Neuronal stem cell (in vitro differentiated cells): ENCODE measurements at regions not wholly inside any gene's neighbourhood (a gene's known extent, or its start where the extent isn't known, plus 50 kb on each side); places are given as distances from the start of the nearest gene placed in this dataset.
"Not testable (repeated sequence)": the region's sequence is repeated elsewhere in the genome, so short reads cannot be mapped to it uniquely, and the experiment has no call there.

Experiments
- DNase-seq: peaks from one replicate; pipeline ENCODE4 v3.0.0-alpha.2; 2013; ENCODE audit warnings: low spot score
- H2AFZ ChIP-seq: one replicate; pipeline ENCODE4 v1.6.1; 2013; ENCODE audit warnings: mild to moderate bottlenecking, low read length, inconsistent platforms
- H2AK5ac ChIP-seq: 2 replicates; pipeline ENCODE4 v1.6.1; 2013; ENCODE audit warnings: low read depth, mild to moderate bottlenecking, inconsistent platforms, low read length, moderate library complexity, mixed read lengths
- H2BK120ac ChIP-seq: 2 replicates; pipeline ENCODE4 v1.6.1; 2013; ENCODE audit warnings: low read depth, mild to moderate bottlenecking, inconsistent platforms, low read length, moderate library complexity, mixed read lengths
- H2BK12ac ChIP-seq: one replicate; pipeline ENCODE4 v1.6.1; 2013; ENCODE audit warnings: low read length, inconsistent platforms
- H2BK15ac ChIP-seq: 2 replicates; pipeline ENCODE4 v1.6.1; 2013; ENCODE audit warnings: mild to moderate bottlenecking, low read length, inconsistent platforms, mixed read lengths
- H2BK5ac ChIP-seq: one replicate; pipeline ENCODE4 v1.6.1; 2013; ENCODE audit warnings: inconsistent platforms, mild to moderate bottlenecking, low read length, moderate library complexity
- H3K14ac ChIP-seq: one replicate; pipeline ENCODE4 v1.6.1; 2013; ENCODE audit warnings: low read length, inconsistent platforms
- H3K18ac ChIP-seq: 2 replicates; pipeline ENCODE4 v1.6.1; 2013; ENCODE audit warnings: low read length, inconsistent platforms
- H3K23ac ChIP-seq: 2 replicates; pipeline ENCODE4 v1.6.1; 2013; ENCODE audit warnings: low read depth, mild to moderate bottlenecking, mixed read lengths, low read length, inconsistent platforms; ENCODE audit not compliant: poor library complexity
- H3K27ac ChIP-seq: replicated peaks from 3 replicates; pipeline ENCODE4 v1.5.1; 2013; ENCODE audit warnings: low read length, inconsistent platforms
- H3K27me3 ChIP-seq, 3 experiments: 2 replicates each; pipeline ENCODE4 v1.6.1; 2013; ENCODE audit warnings: low read length in 3 of 3, mild to moderate bottlenecking in 2 of 3, inconsistent platforms in 1 of 3, low read depth in 1 of 3, mixed read lengths in 1 of 3, moderate library complexity in 1 of 3; ENCODE audit not compliant: control insufficient read depth in 3 of 3, insufficient read depth in 3 of 3
- H3K36me3 ChIP-seq, 2 donors: replicated peaks in 1 of 2; 2 replicates each; pipeline ENCODE4 v1.6.1; 2013; ENCODE audit warnings: low read length in 2 of 2; ENCODE audit not compliant: control insufficient read depth in 2 of 2, insufficient read depth in 2 of 2
- H3K4ac ChIP-seq: 2 replicates; pipeline ENCODE4 v1.6.1; 2013; ENCODE audit warnings: inconsistent platforms, mild to moderate bottlenecking, low read length, moderate library complexity
- H3K4me1 ChIP-seq, 2 donors: 1 replicate in 1 of 2; 2 replicates in 1 of 2; pipeline ENCODE4 v1.6.1; 2013; ENCODE audit warnings: low read length in 2 of 2, low read depth in 1 of 2; ENCODE audit not compliant: control insufficient read depth in 2 of 2, insufficient read depth in 1 of 2
- H3K4me2 ChIP-seq: one replicate; pipeline ENCODE4 v1.6.1; 2013; ENCODE audit warnings: mild to moderate bottlenecking, low read length, inconsistent platforms; ENCODE audit not compliant: insufficient read depth, poor library complexity, severe bottlenecking
- H3K4me3 ChIP-seq, 2 donors: 2 replicates each; pipeline ENCODE4 v1.5.1; 2013; ENCODE audit warnings: low read length in 2 of 2, mild to moderate bottlenecking in 2 of 2, inconsistent platforms in 1 of 2, moderate library complexity in 1 of 2
- H3K79me1 ChIP-seq: one replicate; pipeline ENCODE4 v1.6.1; 2013; ENCODE audit warnings: low read depth, mild to moderate bottlenecking, inconsistent platforms, low read length, moderate library complexity
- H3K9ac ChIP-seq: one replicate; pipeline ENCODE4 v1.6.1; 2013; ENCODE audit warnings: mild to moderate bottlenecking, low read depth, low read length, inconsistent platforms; ENCODE audit not compliant: poor library complexity
- H3K9me3 ChIP-seq, 2 donors: replicated peaks in 1 of 2; 2 replicates each; pipeline versions ENCODE3 to v1.6.1; 2013; ENCODE audit warnings: low read length in 2 of 2, mild to moderate bottlenecking in 2 of 2, inconsistent platforms in 1 of 2, low read depth in 1 of 2, mixed read lengths in 1 of 2, moderate library complexity in 1 of 2; ENCODE audit not compliant: control insufficient read depth in 2 of 2, insufficient read depth in 1 of 2
- H4K8ac ChIP-seq: one replicate; pipeline ENCODE4 v1.6.1; 2013; ENCODE audit warnings: low read depth, mild to moderate bottlenecking, inconsistent platforms, low read length, moderate library complexity
- H4K91ac ChIP-seq: one replicate; pipeline ENCODE4 v1.6.1; 2013; ENCODE audit warnings: low read length, low read depth, mild to moderate bottlenecking, inconsistent platforms; ENCODE audit not compliant: poor library complexity
- WGBS, 2 donors: extraction: QIAGEN DNeasy Blood & Tissue Kit; methylation state at CpG; one replicate each; pipeline ENCODE4 v1.1.7; 2013; ENCODE audit warnings: missing lambda C conversion rate in 2 of 2, mixed read lengths in 1 of 2; ENCODE audit not compliant: insufficient read length in 2 of 2, insufficient replicate concordance in 1 of 2; ENCODE audit errors: extremely low coverage in 2 of 2; 5-methylcytosine and 5-hydroxymethylcytosine counted together

DNA sequence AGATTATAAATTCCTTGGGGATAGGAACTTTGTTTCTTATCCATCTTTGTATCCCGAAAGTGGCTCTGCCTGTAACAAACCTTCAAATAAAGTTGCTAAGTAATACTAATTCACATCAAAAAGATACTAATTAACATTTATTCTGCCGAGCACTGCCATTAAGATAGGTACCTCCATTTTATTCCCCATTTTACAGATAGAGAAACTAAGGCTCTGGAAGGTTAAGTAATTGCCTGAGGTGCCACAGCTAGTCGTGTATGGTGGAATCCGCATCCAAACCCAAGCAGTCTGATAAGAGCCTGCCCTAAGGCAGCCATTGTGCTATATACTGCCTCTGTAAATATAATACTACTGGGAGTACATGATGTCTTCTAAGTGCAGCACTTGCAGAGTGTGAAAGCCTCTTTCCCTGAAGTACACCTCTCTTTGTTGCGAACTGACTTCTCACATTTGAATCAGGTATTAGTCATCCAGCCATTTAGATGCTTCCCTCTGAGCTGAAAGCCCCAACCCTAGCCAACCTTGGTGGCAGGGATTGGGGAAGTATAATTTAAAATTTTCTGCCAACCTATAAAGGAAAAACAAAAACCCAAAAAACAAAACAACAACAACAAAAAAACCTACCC is 78.5 kb upstream of the CHD2 start:
- H3K27me3 ChIP-seq: no peaks in the 10 kb centered on the region
- no peak overlapping the region for H2BK12ac ChIP-seq
- H4K8ac ChIP-seq: no peak overlapping the region
- H3K9me3 ChIP-seq: no peaks in the 10 kb centered on the region
- H3K23ac ChIP-seq: no peak overlapping the region
- DNase-seq: no peak
- no peak overlapping the region for H4K91ac ChIP-seq
- no peak overlapping the region for H3K9ac ChIP-seq
- H2BK120ac ChIP-seq: no peak overlapping the region
- H3K4me2 ChIP-seq: no peak overlapping the region
- no peaks in the 10 kb centered on the region for H3K79me1 ChIP-seq
- no peak overlapping the region for H2BK15ac ChIP-seq
- H3K4ac ChIP-seq: no peak overlapping the region
- no peaks in the 10 kb centered on the region for H3K36me3 ChIP-seq
- H3K14ac ChIP-seq: no peak overlapping the region
- peak overlapping the region; percentile 35 for H2AFZ ChIP-seq
- H2AK5ac ChIP-seq: no peak overlapping the region
- no CpG with 5 or more reads among the region's 5 CpGs for WGBS, 2 donors
- no peak overlapping the region for H3K4me3 ChIP-seq
- peaks cover 22 to 29% of the 10 kb centered on the region in 2 donors for H3K4me1 ChIP-seq
- no peak overlapping the region for H2BK5ac ChIP-seq
- H3K27ac ChIP-seq: peak overlapping the region; percentile 14
- H3K18ac ChIP-seq: no peak overlapping the region

DNA sequence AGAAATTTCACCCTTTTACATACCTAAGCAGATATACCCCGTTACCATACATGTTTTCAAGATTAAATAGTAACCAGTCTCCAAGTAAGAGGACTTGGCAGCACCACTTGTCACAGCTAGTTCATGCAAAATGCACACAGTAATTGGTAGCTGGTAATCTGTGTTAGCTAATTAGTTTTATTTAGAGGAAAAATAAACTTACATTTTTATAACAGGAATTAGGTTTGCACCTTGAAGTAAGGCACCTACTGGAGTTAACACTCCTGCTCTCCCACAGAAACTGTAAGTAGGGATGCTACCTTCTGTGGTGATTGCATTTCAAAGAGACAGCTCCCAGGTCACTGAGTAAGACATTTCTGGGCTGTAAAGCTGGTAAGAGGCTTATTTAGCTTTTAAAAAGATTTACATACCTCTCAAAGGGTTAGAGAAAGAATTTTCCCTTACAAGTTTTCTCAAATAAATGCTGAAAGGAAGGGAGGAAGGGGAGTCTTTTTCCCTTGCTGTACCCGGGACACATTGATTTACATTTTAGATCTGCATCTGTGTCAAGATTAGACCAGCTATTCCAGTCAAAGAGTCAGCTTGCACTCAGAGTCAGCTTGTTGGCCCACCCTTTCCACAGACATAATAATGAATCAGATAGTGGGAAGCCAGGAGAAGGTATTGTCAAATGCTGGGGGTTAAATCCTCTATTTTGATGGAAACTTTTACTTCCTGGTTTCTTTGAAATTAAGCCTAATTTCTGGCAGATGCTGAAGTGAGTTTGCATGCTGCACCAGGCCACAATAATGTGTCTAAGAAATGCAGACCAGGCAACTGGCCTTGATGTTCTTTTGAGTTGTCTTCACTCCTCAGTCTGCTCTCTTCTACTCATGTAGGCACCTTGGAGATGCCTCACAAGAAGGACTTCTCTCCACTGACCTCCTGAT is 77.6 kb upstream of the CHD2 start:
- no peak overlapping the region for H3K4me2 ChIP-seq
- no peaks in the 10 kb centered on the region for H3K9me3 ChIP-seq
- no peak overlapping the region for H3K23ac ChIP-seq
- H3K9ac ChIP-seq: no peak overlapping the region
- no peak overlapping the region for H4K91ac ChIP-seq
- H3K14ac ChIP-seq: no peak overlapping the region
- H2BK120ac ChIP-seq: no peak overlapping the region
- H3K4me3 ChIP-seq: no peak overlapping the region
- peak overlapping the region; percentile 72 for H2AFZ ChIP-seq
- H3K18ac ChIP-seq: no peak overlapping the region
- H3K4me1 ChIP-seq: peaks cover 22 to 27% of the 10 kb centered on the region in 2 donors
- H2BK5ac ChIP-seq: no peak overlapping the region
- no CpG with 5 or more reads among the region's 2 CpGs for WGBS, 2 donors
- H3K4ac ChIP-seq: no peak overlapping the region
- H2BK15ac ChIP-seq: peak overlapping the region; percentile 59
- H4K8ac ChIP-seq: no peak overlapping the region
- H2AK5ac ChIP-seq: no peak overlapping the region
- no peak overlapping the region for H2BK12ac ChIP-seq
- no peaks in the 10 kb centered on the region for H3K79me1 ChIP-seq
- no peaks in the 10 kb centered on the region for H3K36me3 ChIP-seq
- DNase-seq: no peak
- H3K27ac ChIP-seq: peak overlapping the region; percentile 56
- H3K27me3 ChIP-seq: no peaks in the 10 kb centered on the region

DNA sequence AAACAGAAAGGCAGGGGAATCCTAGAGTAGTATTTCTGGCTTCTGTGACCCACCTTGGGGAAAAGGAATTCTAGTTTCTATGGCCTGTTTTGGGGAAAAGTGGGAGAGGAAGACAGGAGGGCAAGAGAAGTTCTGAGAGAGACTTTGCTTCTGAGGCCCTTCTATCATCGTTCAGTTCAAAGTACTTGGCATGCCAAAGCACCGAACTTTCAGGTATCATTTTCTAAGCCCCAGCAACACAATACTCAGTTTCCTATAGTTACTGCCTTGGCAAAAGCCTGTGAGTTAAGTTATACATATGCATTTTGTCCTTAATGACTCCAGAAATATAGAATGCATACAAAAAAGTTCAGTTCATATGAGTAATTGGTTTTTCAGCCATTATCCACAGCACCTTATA is 74.1 kb upstream of the CHD2 start:
- H3K27ac ChIP-seq: no peak overlapping the region
- H3K79me1 ChIP-seq: no peaks in the 10 kb centered on the region
- H3K4me1 ChIP-seq: peaks cover 15 to 29% of the 10 kb centered on the region in 2 donors
- no peak overlapping the region for H4K91ac ChIP-seq
- H3K4ac ChIP-seq: no peak overlapping the region
- no peak overlapping the region for H3K4me3 ChIP-seq
- no peak overlapping the region for H3K4me2 ChIP-seq
- H2BK5ac ChIP-seq: no peak overlapping the region
- no peak for DNase-seq
- no peaks in the 10 kb centered on the region for H3K27me3 ChIP-seq
- H3K36me3 ChIP-seq: no peaks in the 10 kb centered on the region
- H3K18ac ChIP-seq: no peak overlapping the region
- H3K23ac ChIP-seq: no peak overlapping the region
- peak overlapping the region; percentile 66 for H2AFZ ChIP-seq
- no peak overlapping the region for H4K8ac ChIP-seq
- no peak overlapping the region for H2BK12ac ChIP-seq
- no CpG with 5 or more reads among the region's 2 CpGs for WGBS, 2 donors
- no peak overlapping the region for H2BK15ac ChIP-seq
- H2AK5ac ChIP-seq: no peak overlapping the region
- no peak overlapping the region for H3K9ac ChIP-seq
- H3K14ac ChIP-seq: no peak overlapping the region
- no peak overlapping the region for H2BK120ac ChIP-seq
- H3K9me3 ChIP-seq: no peaks in the 10 kb centered on the region

GRCh38 chr15:92827991-92828390 is 72.1 kb upstream of the CHD2 start:
- not testable (repeated sequence) for H3K27ac ChIP-seq, H2AK5ac ChIP-seq, H3K18ac ChIP-seq, H3K4me3 ChIP-seq, DNase-seq, H3K23ac ChIP-seq, H3K14ac ChIP-seq, H3K4me2 ChIP-seq, H3K9ac ChIP-seq, H4K8ac ChIP-seq, H3K9me3 ChIP-seq, H3K36me3 ChIP-seq, H2BK12ac ChIP-seq, H4K91ac ChIP-seq, H2AFZ ChIP-seq, H2BK15ac ChIP-seq, H3K79me1 ChIP-seq, H2BK120ac ChIP-seq, H2BK5ac ChIP-seq, H3K4ac ChIP-seq, H3K27me3 ChIP-seq
- WGBS, 2 donors: no CpG with 5 or more reads among the region's 10 CpGs
- H3K4me1 ChIP-seq: peaks cover 14 to 27% of the 10 kb centered on the region in 2 donors
